HEK293T (cell line): ENCODE measurements at regions not wholly inside any gene's neighbourhood (a gene's known extent, or its start where the extent isn't known, plus 50 kb on each side); places are given as distances from the start of the nearest gene placed in this dataset.

Source experiments
- BHLHE40 ChIP-seq: fragments of 450-650 bp; IDR thresholded peaks from 2 replicates; pipeline ENCODE4 v1.6.1; 2016; ENCODE audit warnings: mild to moderate bottlenecking, moderate library complexity, borderline replicate concordance
- CTBP1 ChIP-seq: fragments of 450-650 bp; IDR thresholded peaks from 2 replicates; pipeline ENCODE4 v1.6.1; 2016; ENCODE audit warnings: borderline replicate concordance
- ELF4 ChIP-seq: fragments of 450-650 bp; IDR thresholded peaks from 2 replicates; pipeline ENCODE4 v1.6.1; 2017; ENCODE audit warnings: antibody characterized with exemption
- FOXA1 ChIP-seq: fragments of 450-650 bp; IDR thresholded peaks from 2 replicates; pipeline ENCODE4 v1.6.1; 2016; ENCODE audit warnings: mild to moderate bottlenecking
- FOXK2 ChIP-seq: fragments of 450-650 bp; IDR thresholded peaks from 2 replicates; pipeline ENCODE4 v1.6.1; 2016; ENCODE audit warnings: mild to moderate bottlenecking
- FOXM1 ChIP-seq: fragments of 450-650 bp; IDR thresholded peaks from 2 replicates; pipeline ENCODE4 v1.6.1; 2017; ENCODE audit warnings: mild to moderate bottlenecking, borderline replicate concordance
- L3MBTL2 ChIP-seq: fragments of 450-650 bp; conservative IDR thresholded peaks from 2 replicates; pipeline ENCODE4 v1.6.1; 2016; ENCODE audit warnings: mild to moderate bottlenecking
- NFRKB ChIP-seq: fragments of 450-650 bp; IDR thresholded peaks from 2 replicates; pipeline ENCODE4 v1.6.1; 2016; ENCODE audit warnings: mild to moderate bottlenecking, moderate library complexity
- SP1 ChIP-seq: fragments of 450-650 bp; IDR thresholded peaks from 2 replicates; pipeline ENCODE4 v1.6.1; 2017
- SUZ12 ChIP-seq: fragments of 450-650 bp; IDR thresholded peaks from 2 replicates; pipeline ENCODE4 v1.6.1; 2016; ENCODE audit warnings: mild to moderate bottlenecking
- ZNF384 ChIP-seq: fragments of 450-650 bp; IDR thresholded peaks from 2 replicates; pipeline ENCODE4 v1.6.1; 2016

DNA sequence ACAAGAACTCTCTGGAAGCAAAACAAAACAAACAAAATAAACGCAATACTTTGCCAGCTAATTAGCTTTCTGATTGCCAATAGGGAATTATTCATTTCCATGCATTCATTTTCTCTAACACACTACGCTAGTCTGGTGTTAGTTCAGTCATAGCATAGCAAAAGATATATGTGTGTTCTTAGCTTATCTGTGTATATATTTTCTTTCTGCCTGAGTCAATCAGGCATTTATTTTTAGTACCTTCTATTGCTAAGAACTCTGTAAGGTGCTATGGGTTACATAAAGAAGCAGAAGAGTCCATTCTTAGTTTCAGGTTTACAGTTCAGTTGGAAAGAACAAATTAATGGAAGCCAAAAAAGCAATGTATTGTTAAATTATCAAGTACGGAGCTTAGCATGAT lies 490.9 kb downstream of the KLF5 start:
- TF ChIP-seq SP1, result no peak
- no peak for TF ChIP-seq ZNF384
- no peak for TF ChIP-seq L3MBTL2
- TF ChIP-seq CTBP1, result no peak
- TF ChIP-seq ELF4, result no peak
- no peak for TF ChIP-seq FOXK2
- TF ChIP-seq NFRKB, result no peak
- TF ChIP-seq BHLHE40, result no peak
- TF ChIP-seq SUZ12, result no peak
- no peak for TF ChIP-seq FOXA1
- no peak for TF ChIP-seq FOXM1
